PC-9 (cell line): ENCODE measurements at regions not wholly inside any gene's neighbourhood (a gene's known extent, or its start where the extent isn't known, plus 50 kb on each side); places are given as distances from the start of the nearest gene placed in this dataset.
"Not testable (repeated sequence)": the region's sequence is repeated elsewhere in the genome, so short reads cannot be mapped to it uniquely, and the experiment has no call there.

Experiments
- BruUV-seq: library from RNA; stranded (reverse); fragments of 400-500 nt; replicated peaks from 2 replicates; lab custom pipeline; 2021; lab: Mats Ljungman, UMichigan
- CTCF ChIA-PET: fragments of 300-600 bp; sonication (Branson Sonifier 250); formaldehyde crosslinking; loops from one replicate; lab custom pipeline; 2022; ENCODE audit warnings: antibody characterized with exemption; lab: Charles Lee
- POLR2A ChIA-PET: fragments of 300-600 bp; sonication (Branson Sonifier 250); formaldehyde crosslinking; loops from one replicate; lab custom pipeline; 2022; ENCODE audit warnings: antibody characterized with exemption; ENCODE audit not compliant: unreplicated experiment; lab: Charles Lee
- DNase-seq, 2 experiments: peaks; one replicate each; pipeline versions ENCODE4 v3.0.0 to v3.0.0-alpha.2; 2015 to 2022; ENCODE audit warnings: mixed read lengths in 1 of 2
- H2AFZ ChIP-seq: fragments of 200-600 bp; sonication (generic); 2 replicates; pipeline ENCODE4 v1.8.1; 2017; ENCODE audit warnings: antibody characterized with exemption
- H3F3A ChIP-seq: fragments of 200-600 bp; sonication (generic); 2 replicates; pipeline ENCODE4 v1.8.1; 2017; ENCODE audit warnings: antibody characterized with exemption, mild to moderate bottlenecking, low read depth; ENCODE audit not compliant: insufficient read depth
- H3K27ac ChIP-seq: fragments of 200-600 bp; sonication (generic); 2 replicates; pipeline ENCODE4 v1.6.1; 2016; ENCODE audit warnings: mixed run types
- H3K27me3 ChIP-seq: fragments of 200-600 bp; sonication (generic); 2 replicates; pipeline ENCODE4 v1.6.1; 2016; ENCODE audit warnings: low read depth, mixed run types; ENCODE audit not compliant: insufficient read depth
- H3K36me3 ChIP-seq: fragments of 200-600 bp; sonication (generic); 2 replicates; pipeline ENCODE4 v1.6.1; 2016; ENCODE audit warnings: low read depth, mixed run types
- H3K4me1 ChIP-seq: fragments of 200-600 bp; sonication (generic); replicated peaks from 2 replicates; pipeline ENCODE4 v1.6.1; 2016; ENCODE audit warnings: mixed run types; ENCODE audit not compliant: insufficient read depth
- H3K4me2 ChIP-seq: fragments of 200-600 bp; sonication (generic); 2 replicates; pipeline ENCODE4 v1.6.1; 2017; ENCODE audit warnings: mixed run types
- H3K4me3 ChIP-seq: fragments of 200-600 bp; sonication (generic); 2 replicates; pipeline ENCODE4 v1.6.1; 2016; ENCODE audit warnings: mixed run types
- H3K79me2 ChIP-seq: fragments of 200-600 bp; sonication (generic); 2 replicates; pipeline ENCODE4 v1.6.1; 2017; ENCODE audit warnings: low read depth, mixed run types
- H3K9me2 ChIP-seq: fragments of 200-600 bp; sonication (generic); 2 replicates; pipeline ENCODE4 v1.8.1; 2017; ENCODE audit warnings: mild to moderate bottlenecking; ENCODE audit not compliant: insufficient read depth
- H3K9me3 ChIP-seq: fragments of 200-600 bp; sonication (generic); 2 replicates; pipeline ENCODE4 v1.8.1; 2016; ENCODE audit warnings: low read depth; ENCODE audit not compliant: insufficient read depth
- H4K20me1 ChIP-seq: fragments of 200-600 bp; sonication (generic); 2 replicates; pipeline ENCODE4 v1.8.1; 2017; ENCODE audit not compliant: insufficient read depth
- EZH2 ChIP-seq: fragments of 200-600 bp; sonication (generic); IDR thresholded peaks from 2 replicates; pipeline ENCODE4 v1.8.0; 2017; ENCODE audit warnings: antibody characterized with exemption, low read depth
- intact Hi-C: fragments of 100-400 bp; cut with micrococcal nuclease; formaldehyde crosslinking; loops from one replicate; pipeline ENCODE4 v1.10.0; 2022; ENCODE audit not compliant: unreplicated experiment
- TF ChIP-seq, protein P1 (sequence below): fragments of 200-600 bp; sonication (generic); conservative IDR thresholded peaks from 2 replicates; pipeline ENCODE4 v1.6.1; 2017; ENCODE audit warnings: mixed run types, antibody characterized with exemption, mild to moderate bottlenecking, moderate library complexity

- no peak for DNase-seq
- Histone ChIP-seq H3K36me3 (no peaks in the 10 kb centered on the region), H3K4me2 (no peak overlapping the region), H3K27ac (no peak overlapping the region), H3K4me1 (no peaks in the 10 kb centered on the region), H3K9me3 (no peaks in the 10 kb centered on the region), H3K9me2 (no peaks in the 10 kb centered on the region), H3F3A (no peaks in the 10 kb centered on the region), H3K4me3 (no peak overlapping the region), H3K27me3 (no peaks in the 10 kb centered on the region), H4K20me1 (no peaks in the 10 kb centered on the region), H2AFZ (no peak overlapping the region), H3K79me2 (no peaks in the 10 kb centered on the region)
- POLR2A ChIA-PET: no interaction called here
- intact Hi-C loops: no loop called here
- CTCF ChIA-PET: no interaction called here
- TF ChIP-seq, protein P1, sequence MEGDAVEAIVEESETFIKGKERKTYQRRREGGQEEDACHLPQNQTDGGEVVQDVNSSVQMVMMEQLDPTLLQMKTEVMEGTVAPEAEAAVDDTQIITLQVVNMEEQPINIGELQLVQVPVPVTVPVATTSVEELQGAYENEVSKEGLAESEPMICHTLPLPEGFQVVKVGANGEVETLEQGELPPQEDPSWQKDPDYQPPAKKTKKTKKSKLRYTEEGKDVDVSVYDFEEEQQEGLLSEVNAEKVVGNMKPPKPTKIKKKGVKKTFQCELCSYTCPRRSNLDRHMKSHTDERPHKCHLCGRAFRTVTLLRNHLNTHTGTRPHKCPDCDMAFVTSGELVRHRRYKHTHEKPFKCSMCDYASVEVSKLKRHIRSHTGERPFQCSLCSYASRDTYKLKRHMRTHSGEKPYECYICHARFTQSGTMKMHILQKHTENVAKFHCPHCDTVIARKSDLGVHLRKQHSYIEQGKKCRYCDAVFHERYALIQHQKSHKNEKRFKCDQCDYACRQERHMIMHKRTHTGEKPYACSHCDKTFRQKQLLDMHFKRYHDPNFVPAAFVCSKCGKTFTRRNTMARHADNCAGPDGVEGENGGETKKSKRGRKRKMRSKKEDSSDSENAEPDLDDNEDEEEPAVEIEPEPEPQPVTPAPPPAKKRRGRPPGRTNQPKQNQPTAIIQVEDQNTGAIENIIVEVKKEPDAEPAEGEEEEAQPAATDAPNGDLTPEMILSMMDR: no peak
- TF ChIP-seq EZH2: no peak
- no TSS peak for BruUV-seq
Measured at GRCh38 chr9:32884482-32884881, 101.1 kb downstream of the TMEM215 start.

DNA sequence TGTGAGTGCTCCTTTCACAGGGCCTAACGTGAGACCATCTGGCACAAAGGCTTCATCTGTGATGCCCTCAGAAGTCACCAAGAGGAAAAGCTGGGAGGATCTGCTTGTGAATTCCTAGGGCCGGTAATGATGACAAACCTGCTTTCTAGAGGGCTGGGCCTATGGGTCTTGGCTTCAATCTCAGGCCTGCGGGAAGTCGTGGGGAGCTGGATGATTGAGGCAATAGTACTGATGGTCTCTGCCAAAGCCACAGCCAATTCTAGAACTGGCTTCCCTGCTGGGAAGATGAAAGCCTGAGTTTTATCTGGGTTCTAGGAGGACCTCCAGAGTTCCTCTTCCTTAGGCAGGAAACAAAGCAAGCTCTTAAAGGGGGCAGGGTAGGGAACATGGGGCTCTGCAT, 102.7 kb downstream of the TMEM215 start:
- Histone ChIP-seq H3F3A (no peaks in the 10 kb centered on the region), H3K27ac (no peak overlapping the region), H3K4me1 (no peaks in the 10 kb centered on the region), H2AFZ (no peak overlapping the region), H4K20me1 (no peaks in the 10 kb centered on the region), H3K9me3 (no peaks in the 10 kb centered on the region), H3K4me3 (no peak overlapping the region), H3K4me2 (no peak overlapping the region), H3K79me2 (no peaks in the 10 kb centered on the region), H3K9me2 (no peaks in the 10 kb centered on the region), H3K36me3 (no peaks in the 10 kb centered on the region), H3K27me3 (no peaks in the 10 kb centered on the region)
- peak; percentile 43 to 45 for DNase-seq
- ChIA-PET POLR2A (no interaction called here), CTCF (interaction anchor here (0.6 to 1.1 kb wide), 2 partner anchors 44 to 82 kb away, joined by 3 to 4 read pairs; no protein-coding TSS in a partner anchor)
- TF ChIP-seq EZH2: no peak
- TF ChIP-seq, protein P1: no peak
- BruUV-seq: no TSS peak
- intact Hi-C loops: no loop called here

- POLR2A ChIA-PET: not testable (repeated sequence)
Measured at GRCh38 chr9:32894485-32894884, 106.9 kb downstream of the APTX start.

DNA sequence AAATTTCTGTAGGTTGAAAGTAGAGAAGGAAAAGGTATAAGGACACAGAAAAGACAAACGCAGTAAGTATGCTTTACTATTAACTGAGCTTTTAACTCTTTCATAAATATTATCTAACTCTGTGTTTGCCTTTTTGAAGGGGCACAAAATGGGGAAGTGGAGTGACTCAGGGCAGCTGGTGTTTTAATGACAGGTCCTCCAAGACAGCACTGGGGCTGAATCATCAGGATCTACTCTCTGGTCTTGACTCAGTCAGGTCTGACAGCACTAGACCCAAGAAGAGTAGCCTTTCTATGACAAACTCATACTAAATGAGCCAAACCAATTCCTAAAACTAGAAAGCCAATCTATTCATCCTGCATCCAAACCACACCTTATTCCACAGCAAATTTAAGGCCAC, 102.2 kb downstream of the APTX start:
- no peak for DNase-seq
- CTCF ChIA-PET: no interaction called here
- Histone ChIP-seq H3K9me2 (no peaks in the 10 kb centered on the region), H3K79me2 (no peaks in the 10 kb centered on the region), H3K27ac (no peak overlapping the region), H3K9me3 (no peaks in the 10 kb centered on the region), H3K4me1 (no peaks in the 10 kb centered on the region), H2AFZ (no peak overlapping the region), H3F3A (no peaks in the 10 kb centered on the region), H4K20me1 (no peaks in the 10 kb centered on the region), H3K4me3 (no peak overlapping the region), H3K4me2 (no peak overlapping the region), H3K36me3 (no peaks in the 10 kb centered on the region), H3K27me3 (no peaks in the 10 kb centered on the region)
- POLR2A ChIA-PET: no interaction called here
- intact Hi-C loops: no loop called here
- TF ChIP-seq, protein P1: no peak
- no peak for TF ChIP-seq EZH2
- no TSS peak for BruUV-seq

More at GRCh38 chr9:32894485-32894884, 106.9 kb downstream of the APTX start:
- H3K4me1 ChIP-seq, H4K20me1 ChIP-seq, DNase-seq, BruUV-seq, H2AFZ ChIP-seq, H3K27me3 ChIP-seq, H3K79me2 ChIP-seq, H3K4me3 ChIP-seq, H3K27ac ChIP-seq, H3K4me2 ChIP-seq, H3K9me2 ChIP-seq, intact Hi-C loops, CTCF ChIA-PET, H3F3A ChIP-seq, H3K36me3 ChIP-seq, H3K9me3 ChIP-seq: not testable (repeated sequence)
